Peyer's patch (tissue), 4 donors: ENCODE measurements at regions not wholly inside any gene's neighbourhood (a gene's known extent, or its start where the extent isn't known, plus 50 kb on each side); places are given as distances from the start of the nearest gene placed in this dataset.

Experiments
- CTCF ChIP-seq, 6 experiments: fragments of 450-650 bp in 4 of 6; fragments of 200-600 bp in 2 of 6; sonication (generic) in 1 of 6; IDR thresholded peaks; one replicate each; pipeline ENCODE4 v1.5.1; 2017 to 2019; ENCODE audit warnings: antibody characterized with exemption in 6 of 6, mild to moderate bottlenecking in 3 of 6, moderate library complexity in 1 of 6
- POLR2A ChIP-seq, 2 donors: fragments of 450-650 bp; IDR thresholded peaks; one replicate each; pipeline ENCODE4 v1.5.1; 2017; ENCODE audit warnings: antibody characterized with exemption in 2 of 2, mild to moderate bottlenecking in 2 of 2, moderate library complexity in 2 of 2

GRCh38 chr7:67523713-67524112 lies 527.1 kb downstream of the TYW1 start:
- TF ChIP-seq POLR2A (IDR thresholded peaks at IDR 0.05) (no peak), CTCF (IDR thresholded peaks at IDR 0.05) (no peak)
